ENCODE measurements at regions not wholly inside any gene's neighbourhood (a gene's known extent, or its start where the extent isn't known, plus 50 kb on each side); places are given as distances from the start of the nearest gene placed in this dataset.

DNA sequence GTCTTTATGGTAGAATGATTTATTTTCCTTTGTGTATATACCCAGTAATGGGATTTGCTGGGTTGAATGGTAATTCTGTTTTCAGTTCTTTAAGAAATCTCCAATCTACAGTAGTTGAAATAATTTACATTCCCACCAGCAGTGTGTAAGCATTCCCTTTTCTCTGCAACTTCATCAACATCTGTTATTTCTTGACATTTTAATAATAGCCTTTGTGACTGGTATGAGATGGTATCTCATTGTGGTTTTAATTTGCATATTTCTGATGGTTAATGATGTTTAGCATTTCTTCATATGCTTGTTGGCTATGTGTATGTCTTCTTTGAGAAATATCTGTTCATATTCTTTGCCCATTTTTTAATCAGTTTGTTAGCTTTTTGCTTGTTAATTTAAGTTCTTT is 901.2 kb downstream of the METTL15 start:
- no peak overlapping the region for H3K27ac ChIP-seq
- TF ChIP-seq, protein P1, sequence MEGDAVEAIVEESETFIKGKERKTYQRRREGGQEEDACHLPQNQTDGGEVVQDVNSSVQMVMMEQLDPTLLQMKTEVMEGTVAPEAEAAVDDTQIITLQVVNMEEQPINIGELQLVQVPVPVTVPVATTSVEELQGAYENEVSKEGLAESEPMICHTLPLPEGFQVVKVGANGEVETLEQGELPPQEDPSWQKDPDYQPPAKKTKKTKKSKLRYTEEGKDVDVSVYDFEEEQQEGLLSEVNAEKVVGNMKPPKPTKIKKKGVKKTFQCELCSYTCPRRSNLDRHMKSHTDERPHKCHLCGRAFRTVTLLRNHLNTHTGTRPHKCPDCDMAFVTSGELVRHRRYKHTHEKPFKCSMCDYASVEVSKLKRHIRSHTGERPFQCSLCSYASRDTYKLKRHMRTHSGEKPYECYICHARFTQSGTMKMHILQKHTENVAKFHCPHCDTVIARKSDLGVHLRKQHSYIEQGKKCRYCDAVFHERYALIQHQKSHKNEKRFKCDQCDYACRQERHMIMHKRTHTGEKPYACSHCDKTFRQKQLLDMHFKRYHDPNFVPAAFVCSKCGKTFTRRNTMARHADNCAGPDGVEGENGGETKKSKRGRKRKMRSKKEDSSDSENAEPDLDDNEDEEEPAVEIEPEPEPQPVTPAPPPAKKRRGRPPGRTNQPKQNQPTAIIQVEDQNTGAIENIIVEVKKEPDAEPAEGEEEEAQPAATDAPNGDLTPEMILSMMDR (conservative IDR thresholded peaks at IDR 0.05) = no peak

DNA sequence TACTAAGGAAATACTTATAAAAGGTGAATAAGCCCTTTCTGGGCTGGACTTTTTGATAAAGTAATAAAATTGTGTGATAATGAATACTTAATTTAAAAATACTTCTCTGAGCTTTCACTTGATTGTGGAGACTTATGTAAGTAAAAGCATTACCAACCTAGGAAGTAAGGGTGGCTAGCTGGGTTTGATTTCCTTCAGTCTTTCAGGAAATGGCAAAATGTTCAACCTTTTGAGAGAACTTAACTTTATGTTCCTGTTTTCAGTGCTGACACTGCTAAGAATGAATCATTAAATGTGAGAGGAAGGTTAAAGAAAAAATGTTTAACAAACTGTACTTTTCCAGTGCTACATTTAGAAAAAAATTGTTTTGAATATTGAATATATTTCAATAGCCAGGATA is 900.3 kb downstream of the METTL15 start:
- H3K27ac ChIP-seq = no peak overlapping the region
- TF ChIP-seq, protein P1 (conservative IDR thresholded peaks at IDR 0.05) = no peak

DNA sequence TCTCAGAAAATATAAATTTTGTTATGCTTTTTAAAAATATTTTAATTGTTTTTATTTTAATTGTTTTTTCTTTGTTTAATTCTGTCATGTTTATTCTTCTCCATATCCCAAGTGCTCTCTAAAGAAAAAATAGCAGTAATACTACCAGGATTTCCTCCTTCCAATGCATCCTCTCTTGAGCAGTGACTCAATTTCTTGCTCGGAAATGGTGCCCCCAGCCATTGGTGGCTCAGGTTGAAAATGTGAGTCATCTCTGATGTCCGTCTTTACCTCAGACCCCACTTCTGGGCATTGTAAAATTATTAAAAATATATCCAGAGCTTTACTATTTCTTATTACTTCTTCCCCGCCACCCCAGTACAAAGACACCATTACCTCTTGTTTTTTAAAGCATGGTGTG is 898.5 kb downstream of the METTL15 start:
- TF ChIP-seq, protein P1 (conservative IDR thresholded peaks at IDR 0.05) = no peak
- H3K27ac ChIP-seq = no peak overlapping the region

DNA sequence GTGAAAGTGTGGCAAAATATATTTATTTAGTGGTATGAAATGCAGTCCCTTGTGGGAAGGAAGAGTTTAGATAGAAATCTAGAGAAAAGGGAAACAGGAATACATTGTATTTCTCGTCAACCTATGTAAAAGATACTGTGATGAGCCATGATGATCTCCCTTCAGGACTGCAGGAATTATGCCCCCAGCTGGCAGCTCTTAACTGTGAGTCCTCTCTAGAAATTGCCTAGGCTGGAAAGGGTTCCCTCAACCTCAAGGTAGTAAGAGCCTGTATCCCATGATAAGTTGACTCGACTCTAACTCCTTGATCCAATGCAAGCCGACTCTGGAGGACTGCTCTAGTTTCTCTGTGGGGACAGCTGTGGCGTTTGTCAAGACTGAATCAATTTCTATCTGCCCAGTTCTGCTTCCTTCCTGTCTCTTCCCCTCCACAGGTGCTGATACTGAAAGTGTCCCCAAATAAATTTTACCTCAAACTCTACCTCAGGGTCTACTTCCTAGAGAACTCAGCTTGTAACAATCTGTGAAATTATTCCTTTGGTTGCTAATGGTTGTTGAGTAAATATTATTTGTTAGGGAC is 897.3 kb downstream of the METTL15 start:
- TF ChIP-seq, protein P1 (conservative IDR thresholded peaks at IDR 0.05) = no peak; the same call in 1 of the 2 replicates
- no peak overlapping the region for H3K27ac ChIP-seq

DNA sequence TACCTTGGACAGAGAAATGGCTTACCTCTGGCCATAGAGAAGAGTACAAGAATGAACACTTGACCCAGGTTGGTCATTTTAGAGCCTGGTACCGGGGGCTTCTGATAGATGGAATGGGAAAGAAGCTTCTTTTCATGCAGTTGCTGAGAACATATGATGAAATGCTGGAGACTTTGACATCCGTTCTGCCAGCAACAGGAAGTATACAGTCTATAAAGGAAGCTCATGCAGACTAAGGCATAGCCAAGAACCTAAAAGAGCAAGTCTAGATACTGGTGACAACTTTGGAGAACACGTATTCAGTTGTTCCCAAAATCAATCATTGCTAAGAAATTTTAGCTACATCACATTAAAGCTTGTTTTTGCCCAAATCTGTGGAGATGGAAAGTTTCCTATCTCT is 894.6 kb downstream of the METTL15 start:
- TF ChIP-seq, protein P1 (conservative IDR thresholded peaks at IDR 0.05) = no peak
- H3K27ac ChIP-seq = no peak overlapping the region

DNA sequence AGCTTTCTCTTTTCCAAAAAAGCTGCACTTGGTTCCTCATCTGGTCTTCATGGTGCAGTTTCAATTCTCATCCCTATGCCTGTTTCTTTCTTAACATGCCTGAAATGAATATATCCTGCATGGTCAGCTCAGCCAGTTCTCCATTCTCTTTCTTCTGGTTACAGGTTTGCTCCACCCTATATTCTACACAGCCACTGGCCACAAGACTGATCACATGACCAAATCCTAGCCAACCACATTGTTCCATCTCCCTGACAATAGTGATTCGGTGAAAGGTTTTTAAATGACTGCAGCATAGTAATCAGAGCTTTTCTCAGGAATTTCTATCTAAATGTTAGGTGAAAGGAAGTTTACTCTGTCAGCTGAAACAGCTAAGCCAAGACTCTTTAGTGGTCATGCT is 891.4 kb downstream of the METTL15 start:
- TF ChIP-seq, protein P1 (conservative IDR thresholded peaks at IDR 0.05) = no peak
- H3K27ac ChIP-seq = no peak overlapping the region

DNA sequence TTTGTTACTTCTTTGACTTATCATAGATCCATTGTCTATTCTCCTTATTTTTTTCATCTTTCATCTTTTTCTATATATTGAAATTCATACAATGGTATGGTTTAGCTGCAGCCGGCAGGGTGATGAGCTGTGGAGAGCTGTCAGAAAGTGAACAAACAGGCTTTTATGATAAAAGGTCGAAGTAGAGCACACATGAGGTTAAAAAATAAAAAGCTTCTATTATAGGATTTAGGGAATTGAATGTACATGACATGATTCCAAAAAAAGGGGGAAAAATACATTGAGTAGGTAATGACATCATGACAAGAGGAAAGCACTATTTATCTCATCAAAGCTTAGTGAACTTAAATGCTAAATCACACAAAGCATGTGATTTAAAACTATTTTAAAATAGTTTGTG is 884.8 kb downstream of the METTL15 start:
- no peak overlapping the region for H3K27ac ChIP-seq

More for the DNA sequence above, 884.8 kb downstream of the METTL15 start:
- TF ChIP-seq, protein P1 (conservative IDR thresholded peaks at IDR 0.05) = no peak
